GM19468 (cell line): ENCODE measurements at regions not wholly inside any gene's neighbourhood (a gene's known extent, or its start where the extent isn't known, plus 50 kb on each side); places are given as distances from the start of the nearest gene placed in this dataset.

ENCODE experiments used
- ATAC-seq: cut with Tn5 transposase; IDR thresholded peaks from one replicate; pipeline ENCODE4 v1.9.1; 2021; ENCODE audit warnings: mild to moderate bottlenecking, moderate library complexity, moderate number of reproducible peaks; ENCODE audit not compliant: unreplicated experiment; ENCODE audit errors: extremely low read depth

GRCh38 chr15:38670128-38671005 is 105.8 kb upstream of the RASGRP1 start:
- ATAC-seq: peak; percentile 22

DNA sequence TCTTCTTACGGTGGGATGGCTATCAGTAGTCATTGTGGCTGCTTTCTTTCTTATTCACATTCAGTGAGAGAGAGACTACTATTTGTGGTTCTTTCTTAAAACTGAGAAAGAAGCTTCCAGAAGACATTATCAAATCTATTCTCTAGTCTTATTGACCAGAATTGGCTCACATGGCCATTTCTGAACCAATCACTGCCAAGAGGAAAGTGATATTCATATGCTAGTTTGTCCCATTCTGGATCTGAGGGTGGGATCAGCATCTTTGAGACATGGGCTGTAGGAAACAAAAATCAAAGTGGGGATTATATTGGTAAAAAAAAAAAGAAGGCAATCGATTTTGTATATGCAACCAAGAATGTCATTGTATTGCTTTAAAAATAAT is 106.4 kb upstream of the RASGRP1 start:
- no peak for ATAC-seq

DNA sequence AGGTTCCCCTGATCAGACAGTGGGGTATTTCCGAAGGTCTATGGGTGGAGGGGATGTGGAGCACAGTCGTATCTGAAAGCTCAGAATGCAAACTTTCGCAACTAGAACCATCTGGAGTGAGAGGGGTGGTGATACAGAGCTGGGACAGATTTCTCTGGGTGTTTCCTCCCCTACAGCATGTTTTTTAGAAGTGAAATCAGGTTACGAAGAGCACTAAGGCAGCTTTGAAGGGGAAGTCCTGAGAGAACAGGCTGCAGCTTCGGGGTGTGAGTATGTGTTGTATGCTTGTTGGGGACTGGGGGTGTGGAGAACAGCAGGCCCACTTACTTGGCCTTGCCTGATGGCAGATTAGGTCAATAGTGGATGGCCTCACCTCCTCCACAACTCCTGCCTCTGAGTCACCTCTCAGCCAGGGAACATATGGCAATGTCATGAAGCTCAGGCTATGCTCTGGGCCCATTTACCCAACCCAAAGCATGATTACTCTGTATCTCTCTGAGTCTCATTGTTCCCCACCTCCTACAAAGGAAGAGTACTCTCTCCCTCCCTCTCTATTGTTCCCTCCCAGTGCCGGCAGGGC is 107.2 kb upstream of the RASGRP1 start:
- peak; percentile 64 for ATAC-seq

GRCh38 chr15:38672273-38672672 is 107.7 kb upstream of the RASGRP1 start:
- ATAC-seq: no peak

DNA sequence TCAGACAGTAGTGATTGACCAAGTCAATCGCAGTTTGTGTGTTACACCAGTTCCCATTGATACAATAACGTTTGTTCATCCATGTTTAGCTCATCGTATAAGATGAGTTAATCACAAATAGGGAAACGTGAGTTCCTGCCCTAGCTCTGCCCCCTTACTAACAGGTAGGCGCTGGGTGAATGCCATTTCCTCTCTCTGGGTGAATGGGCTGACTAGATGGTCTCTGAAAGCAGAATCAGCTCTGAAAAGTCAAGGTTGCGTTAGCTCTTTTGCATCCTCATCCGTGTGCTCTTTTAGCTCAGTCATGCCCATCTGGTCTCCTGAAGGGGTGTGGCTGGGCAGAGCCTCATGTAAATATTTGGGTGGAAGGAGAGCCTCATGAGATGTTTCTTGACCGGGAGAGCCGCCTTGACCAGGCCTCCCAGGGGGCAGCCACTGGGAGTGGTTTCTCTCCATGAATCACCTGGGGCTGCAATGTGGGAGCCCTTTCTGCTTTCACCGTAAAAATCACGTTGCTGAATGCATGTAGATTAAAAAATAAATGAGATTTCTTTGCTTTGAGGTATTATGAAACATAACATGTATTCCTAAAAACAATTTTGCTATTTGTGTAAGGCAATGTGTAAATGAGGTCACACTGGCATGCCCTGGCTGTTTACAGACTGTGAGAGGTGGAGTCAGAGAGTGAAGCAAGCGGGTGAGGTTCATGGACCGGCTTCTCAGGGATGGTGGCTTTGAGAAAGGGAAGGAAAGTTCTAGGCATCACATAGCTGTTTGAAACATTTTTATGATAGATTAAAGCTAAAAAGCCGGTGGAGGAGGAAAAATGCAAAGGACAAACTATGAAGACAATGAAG is 108.4 kb upstream of the RASGRP1 start:
- ATAC-seq: no peak

DNA sequence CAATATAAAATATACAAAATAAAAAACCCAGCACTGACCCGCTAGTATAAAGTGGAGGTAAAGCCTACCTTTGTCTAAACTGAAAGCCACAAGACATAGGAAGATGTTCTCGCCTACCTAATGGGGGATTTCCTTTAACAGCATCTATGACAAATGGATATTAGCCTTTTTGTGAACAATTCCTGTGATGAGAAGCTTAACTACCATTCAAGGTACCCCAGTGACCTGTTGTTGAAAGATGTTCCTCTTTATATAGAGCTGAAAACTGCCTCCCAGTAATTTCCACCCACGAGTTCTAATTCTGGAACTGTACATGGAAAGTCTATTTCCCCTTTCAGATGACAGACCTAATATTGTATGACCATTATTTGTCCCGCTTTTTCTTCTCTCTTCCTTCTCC is 109.8 kb upstream of the RASGRP1 start:
- ATAC-seq: no peak

GRCh38 chr15:38678281-38678680 is 113.7 kb upstream of the RASGRP1 start:
- no peak for ATAC-seq

DNA sequence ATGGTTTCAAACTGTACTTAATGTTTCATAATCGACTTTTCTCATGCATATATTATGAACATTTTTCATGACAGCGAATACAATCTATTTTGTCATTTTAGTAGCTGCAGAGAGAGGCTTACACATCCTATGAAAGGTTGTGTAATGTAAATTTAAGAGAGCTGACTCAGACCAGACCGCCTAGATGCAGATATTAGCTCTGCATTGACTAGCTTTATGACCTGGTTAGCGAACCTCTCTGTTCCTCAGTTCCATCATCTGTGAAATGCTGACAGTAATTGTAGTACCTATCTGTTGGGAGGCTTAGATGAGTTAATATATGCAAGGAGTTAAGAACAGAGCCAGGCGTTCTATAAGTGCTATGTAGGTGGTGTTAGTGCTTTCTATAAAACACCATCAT is 116.2 kb upstream of the RASGRP1 start:
- ATAC-seq: no peak

GRCh38 chr15:38682363-38682762 is 117.7 kb upstream of the RASGRP1 start:
- no peak for ATAC-seq

- ATAC-seq: no peak
Observed at GRCh38 chr15:38682861-38683260, 118.2 kb upstream of the RASGRP1 start.

- peak; percentile 69 for ATAC-seq
Observed at GRCh38 chr15:38683382-38684242, 119.0 kb upstream of the RASGRP1 start.

DNA sequence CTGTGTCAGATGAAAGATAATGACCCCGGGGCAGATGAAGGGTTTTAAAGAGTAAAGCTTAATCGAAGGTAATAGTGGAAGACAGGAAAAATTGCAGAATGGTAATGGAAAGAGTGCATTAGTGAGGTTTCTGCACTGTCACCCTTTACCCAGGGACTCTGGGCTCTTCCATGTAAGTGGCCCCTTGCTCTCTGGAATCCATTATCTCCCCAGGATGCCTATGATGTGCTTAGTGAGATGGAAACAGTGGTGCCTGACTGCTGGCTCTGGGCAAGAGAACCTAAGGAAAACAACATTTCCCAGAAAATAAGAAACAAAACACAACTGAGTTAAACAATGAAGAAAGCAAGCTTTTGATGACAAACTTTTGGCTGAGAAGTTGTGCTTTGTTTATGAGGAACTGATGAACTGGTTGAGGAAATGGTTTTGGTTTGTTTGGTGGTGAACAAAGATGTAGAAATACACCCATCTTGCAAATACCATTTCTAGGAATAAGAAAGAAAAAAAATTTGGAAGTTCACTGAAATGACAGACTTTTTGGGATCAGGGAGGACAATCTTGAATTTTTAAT is 119.9 kb upstream of the RASGRP1 start:
- ATAC-seq: no peak

GRCh38 chr15:38685686-38686339 is 121.2 kb upstream of the RASGRP1 start:
- ATAC-seq: no peak

- ATAC-seq: no peak
Observed at GRCh38 chr15:38687340-38687739, 122.7 kb upstream of the RASGRP1 start.

- ATAC-seq: no peak
Observed at GRCh38 chr15:38687775-38688495, 123.3 kb upstream of the RASGRP1 start.

DNA sequence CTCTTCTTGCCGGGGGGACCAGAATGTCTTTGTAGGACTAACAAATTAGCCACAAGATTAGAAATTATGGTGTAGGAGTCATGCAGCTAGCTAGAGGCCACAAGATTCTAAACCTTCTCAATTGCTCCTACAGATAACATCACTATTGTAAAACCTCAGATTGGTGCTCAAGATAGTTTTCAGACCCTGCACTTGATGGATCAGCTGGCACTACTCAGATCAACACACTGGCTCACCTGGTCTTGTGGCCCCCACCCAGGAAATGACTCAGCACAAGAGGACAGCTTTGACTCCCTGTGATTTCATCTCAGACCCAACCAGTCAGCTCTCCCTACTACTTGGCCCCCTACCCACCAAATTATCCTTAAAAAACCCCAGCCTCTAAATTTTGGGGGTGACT is 124.1 kb upstream of the RASGRP1 start:
- ATAC-seq: no peak

GRCh38 chr15:38689522-38689921 is 124.9 kb upstream of the RASGRP1 start:
- ATAC-seq: no peak

DNA sequence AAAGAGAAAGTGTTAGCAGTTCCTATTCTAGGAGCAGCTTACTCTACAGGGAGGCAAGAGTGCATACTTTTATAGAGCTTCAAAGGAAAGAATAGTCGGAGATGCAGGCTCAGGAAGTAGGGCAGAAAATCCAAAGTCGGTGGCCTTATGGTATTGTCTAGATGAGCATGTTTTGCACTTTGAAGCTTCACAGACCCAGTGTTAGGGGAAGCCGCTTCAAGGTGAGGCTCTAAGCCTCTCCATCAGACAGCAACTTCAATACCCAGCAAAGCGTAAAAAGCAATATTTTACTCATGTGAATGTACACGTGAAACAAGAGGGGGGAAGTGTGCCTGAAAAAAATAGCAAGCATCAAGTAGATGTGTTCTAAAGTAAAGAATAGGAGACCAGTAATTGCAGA is 125.6 kb upstream of the RASGRP1 start:
- ATAC-seq: no peak
